NB4 (cell line): ENCODE measurements at regions not wholly inside any gene's neighbourhood (a gene's known extent, or its start where the extent isn't known, plus 50 kb on each side); places are given as distances from the start of the nearest gene placed in this dataset.

Experiments used
- DNase-seq: peaks from one replicate; pipeline ENCODE4 v3.0.0; 2010; ENCODE audit warnings: low read depth
- H3K4me3 ChIP-seq: one replicate; pipeline ENCODE4 v1.5.1; 2011; ENCODE audit warnings: mild to moderate bottlenecking, low read depth, low read length, moderate library complexity
- MYC ChIP-seq: IDR thresholded peaks from 2 replicates; pipeline ENCODE4 v1.6.1; 2011; ENCODE audit warnings: low read depth, low read length
- POLR2A ChIP-seq: IDR thresholded peaks from 2 replicates; pipeline ENCODE4 v1.6.1; 2011; ENCODE audit warnings: mild to moderate bottlenecking; ENCODE audit not compliant: insufficient read length; ENCODE audit errors: extremely low read depth
- TF ChIP-seq, protein P1 (sequence below): IDR thresholded peaks from 2 replicates; pipeline ENCODE4 v1.6.1; 2011; ENCODE audit warnings: low read depth, low read length
- TF ChIP-seq, protein P2 (sequence below): IDR thresholded peaks from one replicate; pipeline ENCODE4 v1.5.1; 2012; ENCODE audit warnings: low read depth, low read length

DNA sequence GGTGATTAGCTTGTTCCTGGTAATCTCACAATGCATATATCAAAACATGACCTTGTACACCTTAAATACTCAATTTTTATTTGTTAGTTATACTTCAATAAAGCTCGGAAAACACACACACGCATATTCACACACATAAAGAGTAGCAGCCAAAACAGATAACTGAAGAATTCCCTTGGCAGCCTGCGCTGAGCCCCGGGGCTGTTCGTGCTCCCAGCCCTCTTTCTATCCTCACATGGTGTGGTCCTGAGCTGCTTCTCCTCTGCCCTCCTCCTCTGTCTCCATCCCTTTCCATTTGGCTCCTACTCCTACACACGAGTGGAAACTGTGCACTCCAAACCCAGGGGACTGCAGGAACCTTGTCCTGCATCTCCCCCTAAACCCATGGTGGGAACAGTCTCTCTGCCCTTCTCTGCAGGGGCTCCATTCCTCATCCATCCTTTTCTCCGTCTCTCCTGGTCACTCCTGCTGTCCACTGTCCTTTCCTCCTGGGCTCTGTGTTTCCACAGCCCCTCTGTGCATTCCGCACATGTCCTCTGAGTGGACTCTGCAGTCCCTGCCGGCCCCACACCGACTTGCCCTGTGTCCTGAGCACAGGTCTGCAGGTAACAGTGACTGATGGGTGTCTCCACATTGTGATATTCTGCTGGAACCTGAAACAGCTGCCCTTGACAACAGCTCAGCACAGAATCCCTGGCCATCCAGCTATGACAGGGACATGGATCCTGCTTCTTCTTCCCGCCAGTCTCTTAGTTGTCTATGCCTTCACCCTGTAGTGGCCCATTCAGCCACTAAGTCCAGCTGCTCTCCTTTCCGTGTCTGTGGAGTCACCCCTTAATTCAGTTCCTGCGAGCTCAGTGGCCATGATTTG, 216.8 kb upstream of the ZNF32 start:
- no peak for DNase-seq
- no peak overlapping the region for H3K4me3 ChIP-seq
- TF ChIP-seq POLR2A (no peak), MYC (no peak)
- TF ChIP-seq, protein P1, sequence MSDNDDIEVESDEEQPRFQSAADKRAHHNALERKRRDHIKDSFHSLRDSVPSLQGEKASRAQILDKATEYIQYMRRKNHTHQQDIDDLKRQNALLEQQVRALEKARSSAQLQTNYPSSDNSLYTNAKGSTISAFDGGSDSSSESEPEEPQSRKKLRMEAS, result no peak
- TF ChIP-seq, protein P2, sequence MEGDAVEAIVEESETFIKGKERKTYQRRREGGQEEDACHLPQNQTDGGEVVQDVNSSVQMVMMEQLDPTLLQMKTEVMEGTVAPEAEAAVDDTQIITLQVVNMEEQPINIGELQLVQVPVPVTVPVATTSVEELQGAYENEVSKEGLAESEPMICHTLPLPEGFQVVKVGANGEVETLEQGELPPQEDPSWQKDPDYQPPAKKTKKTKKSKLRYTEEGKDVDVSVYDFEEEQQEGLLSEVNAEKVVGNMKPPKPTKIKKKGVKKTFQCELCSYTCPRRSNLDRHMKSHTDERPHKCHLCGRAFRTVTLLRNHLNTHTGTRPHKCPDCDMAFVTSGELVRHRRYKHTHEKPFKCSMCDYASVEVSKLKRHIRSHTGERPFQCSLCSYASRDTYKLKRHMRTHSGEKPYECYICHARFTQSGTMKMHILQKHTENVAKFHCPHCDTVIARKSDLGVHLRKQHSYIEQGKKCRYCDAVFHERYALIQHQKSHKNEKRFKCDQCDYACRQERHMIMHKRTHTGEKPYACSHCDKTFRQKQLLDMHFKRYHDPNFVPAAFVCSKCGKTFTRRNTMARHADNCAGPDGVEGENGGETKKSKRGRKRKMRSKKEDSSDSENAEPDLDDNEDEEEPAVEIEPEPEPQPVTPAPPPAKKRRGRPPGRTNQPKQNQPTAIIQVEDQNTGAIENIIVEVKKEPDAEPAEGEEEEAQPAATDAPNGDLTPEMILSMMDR, result no peak

DNA sequence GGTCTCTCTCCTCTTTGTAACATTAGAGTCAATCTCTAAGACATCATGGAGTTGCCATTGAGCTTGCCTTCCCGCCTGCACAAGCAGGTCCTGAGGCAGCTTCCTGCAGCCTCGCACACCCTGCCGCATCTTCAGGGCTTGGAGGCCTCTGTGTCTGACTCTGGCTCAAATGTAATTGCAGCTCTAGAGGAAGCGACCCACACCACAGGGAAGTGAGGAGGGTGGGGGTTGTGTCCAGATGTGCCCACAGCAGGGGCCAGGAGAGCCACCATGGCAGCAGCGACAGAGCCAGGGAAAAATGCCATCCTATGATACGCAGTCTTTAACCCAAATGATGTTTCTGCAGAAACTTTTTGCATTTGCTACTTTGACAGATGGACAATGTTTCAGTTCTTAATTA, 216.0 kb upstream of the ZNF32 start:
- H3K4me3 ChIP-seq, result no peak overlapping the region
- DNase-seq, result no peak
- TF ChIP-seq, protein P2, result no peak
- TF ChIP-seq, protein P1, result no peak
- TF ChIP-seq MYC (no peak), POLR2A (no peak)

DNA sequence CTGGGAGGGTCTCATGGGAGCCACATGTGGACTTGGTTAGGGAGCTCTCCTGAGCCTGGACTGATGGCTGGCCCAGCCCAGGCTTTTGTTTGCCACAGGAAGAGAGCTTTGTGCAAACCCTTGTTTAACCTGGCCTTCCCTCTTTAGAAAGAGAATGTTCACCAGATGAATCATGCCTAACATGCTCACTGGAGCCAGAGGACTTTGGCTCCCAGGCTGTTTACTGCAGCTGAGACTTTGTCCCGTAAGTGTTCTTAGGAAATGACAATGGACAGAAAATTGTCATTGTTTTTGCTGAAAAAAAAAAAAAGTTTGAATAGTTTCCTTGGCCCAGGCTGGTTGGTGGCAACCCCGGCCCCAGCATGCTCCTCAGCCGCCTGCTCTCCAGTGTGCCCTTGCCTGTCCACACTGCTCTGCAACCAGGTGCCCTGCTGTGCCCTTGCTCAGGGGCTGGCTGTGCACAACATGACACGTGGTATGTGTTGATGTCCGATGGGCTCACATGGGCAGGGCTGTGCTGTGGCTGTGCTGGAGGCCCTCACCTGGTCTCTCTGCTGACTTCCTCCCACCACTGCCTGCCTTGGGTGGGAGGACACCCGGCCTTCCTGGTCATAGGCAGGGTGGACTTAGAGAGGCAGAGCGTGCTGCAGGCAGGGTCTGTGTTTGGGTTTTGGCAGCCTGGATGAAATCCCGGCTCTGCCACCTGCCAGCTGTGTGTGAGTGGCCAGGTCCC, 215.3 kb upstream of the ZNF32 start:
- H3K4me3 ChIP-seq, result no peak overlapping the region
- no peak for DNase-seq
- TF ChIP-seq, protein P2, result no peak

DNA sequence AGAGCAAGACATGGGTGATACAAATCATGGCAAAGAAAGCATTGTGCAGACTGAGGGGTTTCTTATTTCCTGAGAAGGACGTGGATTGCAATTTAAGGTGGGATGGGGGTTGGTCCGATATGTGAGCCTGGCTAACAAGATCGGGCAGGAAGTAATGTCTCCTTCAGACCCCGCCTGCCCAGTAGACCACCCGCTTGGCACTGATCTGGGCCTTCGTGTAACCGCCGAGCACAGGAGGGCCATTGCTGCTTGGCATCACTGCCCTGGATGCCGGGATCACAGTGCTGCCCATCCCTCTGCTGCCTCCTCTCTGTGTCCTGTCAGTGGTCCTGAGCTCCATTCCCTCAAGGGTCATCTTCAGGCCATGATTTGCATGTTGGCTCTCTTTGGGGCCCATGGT, 214.6 kb upstream of the ZNF32 start:
- DNase-seq, result no peak
- H3K4me3 ChIP-seq, result no peak overlapping the region
- TF ChIP-seq, protein P1, result no peak
- TF ChIP-seq POLR2A (no peak), MYC (no peak)
- TF ChIP-seq, protein P2, result no peak

DNA sequence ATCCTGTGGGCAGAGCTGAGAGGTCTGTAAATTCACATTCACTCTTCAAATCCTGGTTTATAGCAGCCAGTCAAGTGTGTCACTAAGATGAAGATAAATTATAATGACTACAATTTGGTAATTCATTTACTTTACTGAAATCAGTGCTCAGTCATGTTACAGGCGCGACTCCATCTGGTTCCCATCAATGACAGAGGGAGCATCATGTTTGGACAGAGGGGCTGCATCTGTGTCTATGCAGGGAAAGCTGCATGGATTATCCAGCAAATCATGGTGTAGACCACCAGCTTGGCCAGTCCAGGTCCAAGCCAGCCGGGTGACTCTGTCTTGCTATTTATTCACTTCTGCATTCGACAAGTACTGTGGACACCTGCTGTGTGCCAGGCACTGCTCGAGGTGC, 214.1 kb upstream of the ZNF32 start:
- DNase-seq, result no peak
- TF ChIP-seq, protein P2, result no peak
- TF ChIP-seq MYC, result no peak
- no peak overlapping the region for H3K4me3 ChIP-seq
